Endothelial cell of umbilical vein (primary cell): ENCODE measurements at regions not wholly inside any gene's neighbourhood (a gene's known extent, or its start where the extent isn't known, plus 50 kb on each side); places are given as distances from the start of the nearest gene placed in this dataset.
A peak's percentile ranks its signal among the peaks of the same experiment; 100 is the strongest.

Experiments
- BruUV-seq: library from RNA; stranded (reverse); fragments of 400-500 nt; replicated peaks from 2 replicates; lab custom pipeline; 2021; lab: Mats Ljungman, UMichigan
- CTCF ChIA-PET: fragments of 300-600, 350-600 bp; sonication (Branson Sonifier 250); formaldehyde crosslinking; loops from one replicate; lab custom pipeline; 2021; ENCODE audit warnings: antibody characterized with exemption, inconsistent platforms; lab: Charles Lee
- POLR2A ChIA-PET: fragments of 300-600, 350-600 bp; sonication (Branson Sonifier 250); formaldehyde crosslinking; loops from one replicate; lab custom pipeline; 2021; ENCODE audit warnings: antibody characterized with exemption, inconsistent platforms; lab: Charles Lee
- DNase-seq: peaks from one replicate; pipeline ENCODE4 v3.0.0-alpha.2; 2011; ENCODE audit warnings: low read depth, low spot score
- FAIRE-seq: peaks from 2 replicates; lab custom pipeline; 2011; peaks lifted over from hg19 to GRCh38; lab: Jason Lieb, UNC
- H2AFZ ChIP-seq: 2 replicates; pipeline ENCODE4 v1.6.0; 2012; ENCODE audit warnings: low read depth, low read length, control low read depth, inconsistent platforms
- H3K27ac ChIP-seq: 2 replicates; pipeline ENCODE4 v1.5.1; 2011; ENCODE audit warnings: low read depth, mild to moderate bottlenecking, control low read depth, low read length, moderate library complexity; ENCODE audit not compliant: insufficient read depth
- H3K27me3 ChIP-seq, 2 experiments: 2 replicates each; pipeline versions ENCODE4 v1.6.0 to v1.6.1; 2011; ENCODE audit warnings: low read length in 2 of 2, mixed read lengths in 1 of 2; ENCODE audit not compliant: control insufficient read depth in 2 of 2, insufficient read depth in 2 of 2
- H3K36me3 ChIP-seq, 2 experiments: 2 replicates in 1 of 2; 3 replicates in 1 of 2; pipeline ENCODE4 v1.5.1; 2011; ENCODE audit warnings: low read length in 2 of 2, mild to moderate bottlenecking in 1 of 2, moderate library complexity in 1 of 2; ENCODE audit not compliant: control insufficient read depth in 2 of 2, insufficient read depth in 2 of 2; ENCODE audit errors: extremely low read depth in 1 of 2
- H3K4me1 ChIP-seq: 3 replicates; pipeline ENCODE4 v1.5.1; 2011; ENCODE audit warnings: mild to moderate bottlenecking, low read length; ENCODE audit not compliant: control insufficient read depth, insufficient read depth; ENCODE audit errors: extremely low read depth
- H3K4me2 ChIP-seq: 2 replicates; pipeline ENCODE4 v1.6.1; 2011; ENCODE audit warnings: low read length, control low read depth, mixed read lengths; ENCODE audit not compliant: insufficient read depth
- H3K4me3 ChIP-seq, 3 experiments: fragments of 200-600 bp in 1 of 3; sonication (generic), shearing (Covaris generic) in 1 of 3; replicated peaks in 1 of 3; 2 replicates each; pipeline ENCODE4 v1.5.1; 2011 to 2016; ENCODE audit warnings: control low read depth in 3 of 3, low read length in 3 of 3, mild to moderate bottlenecking in 2 of 3, inconsistent platforms in 1 of 3, low read depth in 1 of 3, moderate library complexity in 1 of 3; ENCODE audit not compliant: insufficient read depth in 1 of 3
- H3K79me2 ChIP-seq: 2 replicates; pipeline ENCODE4 v1.6.0; 2012; ENCODE audit warnings: low read length, inconsistent platforms; ENCODE audit not compliant: control insufficient read depth, insufficient read depth
- H3K9ac ChIP-seq: replicated peaks from 2 replicates; pipeline ENCODE3; 2011; ENCODE audit warnings: low read length, control low read depth; ENCODE audit not compliant: insufficient read depth; ENCODE audit errors: extremely low read depth
- H3K9me1 ChIP-seq: replicated peaks from 3 replicates; pipeline ENCODE4 v1.6.0; 2011; ENCODE audit warnings: mild to moderate bottlenecking, low read length; ENCODE audit not compliant: control insufficient read depth, insufficient read depth; ENCODE audit errors: extremely low read depth
- H3K9me3 ChIP-seq: replicated peaks from 2 replicates; pipeline ENCODE4 v1.5.1; 2012; ENCODE audit warnings: low read length, inconsistent platforms; ENCODE audit not compliant: control insufficient read depth, insufficient read depth
- H4K20me1 ChIP-seq: replicated peaks from 2 replicates; pipeline ENCODE3; 2011; ENCODE audit warnings: mild to moderate bottlenecking, low read length; ENCODE audit not compliant: control insufficient read depth, insufficient read depth; ENCODE audit errors: extremely low read depth
- CTCF ChIP-seq, 2 donors: IDR thresholded peaks; 1 replicate in 1 of 2; 2 replicates in 1 of 2; pipeline ENCODE4 v1.5.1; 2011; ENCODE audit warnings: low read length in 2 of 2, mild to moderate bottlenecking in 2 of 2, moderate library complexity in 2 of 2, control low read depth in 1 of 2, inconsistent platforms in 1 of 2, low read depth in 1 of 2; ENCODE audit not compliant: insufficient read depth in 1 of 2; ENCODE audit errors: extremely low read depth in 1 of 2
- JUN ChIP-seq: IDR thresholded peaks from 2 replicates; pipeline ENCODE4 v1.6.1; 2011; ENCODE audit warnings: borderline replicate concordance, low read depth; ENCODE audit not compliant: insufficient read length, insufficient read depth
- dilution Hi-C: fragments of 300-500 bp; cut with MboI; formaldehyde crosslinking; loops from one replicate; pipeline ENCODE4 v1.15.0; 2019; ENCODE audit warnings: low sequenced_read_pairs; ENCODE audit not compliant: extremely low pct_ligation_motif_present
- intact Hi-C: fragments of 100-400 bp; cut with micrococcal nuclease; formaldehyde crosslinking; loops from one replicate; pipeline ENCODE4 v1.10.0; 2022
- TF ChIP-seq, protein P1 (sequence below): IDR thresholded peaks from 2 replicates; pipeline ENCODE4 v1.6.1; 2011; ENCODE audit not compliant: insufficient read depth, insufficient read length

- H4K20me1 ChIP-seq = no peaks in the 10 kb centered on the region
- H2AFZ ChIP-seq = no peak overlapping the region
- ChIA-PET CTCF (no interaction called here), POLR2A (no interaction called here)
- dilution Hi-C loops = no loop called here
- H3K27ac ChIP-seq = no peak overlapping the region
- no peaks in the 10 kb centered on the region for H3K9me3 ChIP-seq
- FAIRE-seq = no peak
- no TSS peak for BruUV-seq
- intact Hi-C loops = no loop called here
- DNase-seq = no peak
- H3K4me3 ChIP-seq = no peak overlapping the region
- TF ChIP-seq, protein P1, sequence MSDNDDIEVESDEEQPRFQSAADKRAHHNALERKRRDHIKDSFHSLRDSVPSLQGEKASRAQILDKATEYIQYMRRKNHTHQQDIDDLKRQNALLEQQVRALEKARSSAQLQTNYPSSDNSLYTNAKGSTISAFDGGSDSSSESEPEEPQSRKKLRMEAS = no peak
- no peaks in the 10 kb centered on the region for H3K36me3 ChIP-seq
- H3K9ac ChIP-seq = no peak overlapping the region
- H3K27me3 ChIP-seq = no peaks in the 10 kb centered on the region
- no peaks in the 10 kb centered on the region for H3K79me2 ChIP-seq
- no peak overlapping the region for H3K4me2 ChIP-seq
- H3K4me1 ChIP-seq = no peaks in the 10 kb centered on the region
- H3K9me1 ChIP-seq = no peaks in the 10 kb centered on the region
Observed at GRCh38 chr17:51456942-51457341, 196.6 kb downstream of the UTP18 start.

- BruUV-seq = no TSS peak
- Histone ChIP-seq H3K36me3 (no peaks in the 10 kb centered on the region), H3K9me3 (no peaks in the 10 kb centered on the region), H3K9me1 (no peaks in the 10 kb centered on the region), H3K4me3 (no peak overlapping the region), H3K4me1 (no peaks in the 10 kb centered on the region), H2AFZ (no peak overlapping the region), H3K79me2 (no peaks in the 10 kb centered on the region), H4K20me1 (no peaks in the 10 kb centered on the region), H3K27me3 (no peaks in the 10 kb centered on the region), H3K9ac (no peak overlapping the region), H3K4me2 (no peak overlapping the region), H3K27ac (no peak overlapping the region)
- FAIRE-seq (peak; percentile 79), DNase-seq (peak; percentile 37)
- CTCF ChIA-PET = interaction anchor here (0.5 to 1.2 kb wide), 14 partner anchors 8 to 645 kb away, joined by 3 to 7 read pairs (median 4); no protein-coding TSS in a partner anchor
- POLR2A ChIA-PET = no interaction called here
- intact Hi-C loops = loop anchor here (1.0 kb wide), 1 partner anchor 75 kb away; no protein-coding TSS in a partner anchor
- TF ChIP-seq JUN (no peak), CTCF (IDR thresholded peaks at IDR 0.05; ENCODE audit: extremely low read depth in 1 of 2, insufficient read depth in 1 of 2, low read depth in 1 of 2, low read length in 2 of 2) (peak; percentile 83 to 88)
- dilution Hi-C loops = no loop called here
Observed at GRCh38 chr17:51461578-51462004, 201.2 kb downstream of the UTP18 start.
